Sigmoid colon (tissue), 6 donors: ENCODE measurements at regions not wholly inside any gene's neighbourhood (a gene's known extent, or its start where the extent isn't known, plus 50 kb on each side); places are given as distances from the start of the nearest gene placed in this dataset.

Source experiments
- DNase-seq: peaks from one replicate; pipeline ENCODE4 v3.0.0-alpha.2; 2019
- H3K27ac ChIP-seq, 4 donors: fragments of 200-600 bp; sonication (generic); one replicate each; pipeline ENCODE4 v1.5.1; 2016 to 2019; ENCODE audit warnings: mild to moderate bottlenecking in 1 of 4
- H3K27me3 ChIP-seq, 3 donors: fragments of 200-600 bp; sonication (generic); one replicate each; pipeline ENCODE4 v1.5.1; 2019; ENCODE audit warnings: mild to moderate bottlenecking in 1 of 3
- H3K36me3 ChIP-seq, 4 donors: fragments of 200-600 bp; sonication (generic); one replicate each; pipeline ENCODE4 v1.5.1; 2016 to 2019
- H3K4me1 ChIP-seq, 4 donors: fragments of 200-600 bp; sonication (generic); one replicate each; pipeline ENCODE4 v1.5.1; 2017 to 2019
- H3K4me3 ChIP-seq, 4 donors: fragments of 200-600 bp; sonication (generic); one replicate each; pipeline ENCODE4 v1.5.1; 2017 to 2019; ENCODE audit warnings: mild to moderate bottlenecking in 2 of 4, moderate library complexity in 1 of 4
- H3K9me3 ChIP-seq, 4 donors: fragments of 200-600 bp in 3 of 4; sonication (generic) in 3 of 4; one replicate each; pipeline versions ENCODE4 v1.5.1 to v1.6.1; 2013 to 2019
- EP300 ChIP-seq, 4 donors: sonication (generic); formaldehyde crosslinking; IDR thresholded peaks; one replicate each; pipeline ENCODE4 v1.6.1; 2017; ENCODE audit warnings: antibody characterized with exemption in 4 of 4
- POLR2A ChIP-seq, 2 donors: fragments of 450-650 bp; IDR thresholded peaks; one replicate each; pipeline ENCODE4 v1.6.1; 2016; ENCODE audit warnings: antibody characterized with exemption in 2 of 2, mild to moderate bottlenecking in 2 of 2, moderate library complexity in 2 of 2
- POLR2AphosphoS5 ChIP-seq, 4 donors: sonication (generic); formaldehyde crosslinking; IDR thresholded peaks; one replicate each; pipeline ENCODE4 v1.6.1; 2017; ENCODE audit warnings: antibody characterized with exemption in 4 of 4
- WGBS, 2 donors: extraction: QIAGEN DNeasy Blood & Tissue Kit; methylation state at CpG; one replicate each; pipeline ENCODE4 v1.1.7; 2013; 5-methylcytosine and 5-hydroxymethylcytosine counted together
- intact Hi-C: fragments of 100-400 bp; cut with DNase I; formaldehyde crosslinking; loops from one replicate; pipeline ENCODE4 v1.15.1; 2023
- TF ChIP-seq, protein P1 (sequence below), 4 experiments: fragments of 450-650 bp in 3 of 4; fragments of 200-600 bp in 1 of 4; IDR thresholded peaks; one replicate each; pipeline ENCODE4 v1.5.1; 2016 to 2019; ENCODE audit warnings: antibody characterized with exemption in 4 of 4, mild to moderate bottlenecking in 3 of 4, moderate library complexity in 2 of 4
- donor health status: healthy with polysubstance abuse.
- donor health status: healthy.

DNA sequence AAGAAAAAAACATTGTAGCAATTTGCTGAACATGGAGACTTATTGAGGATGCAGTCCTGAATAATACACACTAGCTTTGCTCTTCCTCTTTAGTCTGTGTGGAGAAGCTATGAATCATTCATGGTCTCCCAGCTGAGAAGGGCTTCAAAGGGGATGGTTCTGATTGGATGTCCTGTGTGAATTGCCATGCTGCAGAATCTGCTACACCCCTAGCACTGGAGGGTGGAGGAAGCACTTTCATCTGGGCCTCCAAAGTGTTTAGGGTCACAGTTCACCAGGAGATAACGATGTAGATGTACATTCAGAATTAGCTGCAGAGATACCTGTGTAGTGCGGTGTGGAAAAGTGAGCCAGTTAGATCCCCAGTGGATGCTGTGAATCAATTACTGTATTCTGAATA is 321.1 kb upstream of the EDNRB start:
- Histone ChIP-seq H3K9me3 (no peaks in the 10 kb centered on the region), H3K27me3 (no peaks in the 10 kb centered on the region), H3K36me3 (no peaks in the 10 kb centered on the region), H3K27ac (no peak overlapping the region), H3K4me1 (no peaks in the 10 kb centered on the region), H3K4me3 (no peak overlapping the region)
- DNase-seq, result no peak
- intact Hi-C loops, result no loop called here
- 48 to 51% methylated on average over 2 of the region's 2 CpGs for WGBS, 2 donors
- no peak for TF ChIP-seq EP300 (IDR thresholded peaks at IDR 0.05)
- TF ChIP-seq, protein P1, sequence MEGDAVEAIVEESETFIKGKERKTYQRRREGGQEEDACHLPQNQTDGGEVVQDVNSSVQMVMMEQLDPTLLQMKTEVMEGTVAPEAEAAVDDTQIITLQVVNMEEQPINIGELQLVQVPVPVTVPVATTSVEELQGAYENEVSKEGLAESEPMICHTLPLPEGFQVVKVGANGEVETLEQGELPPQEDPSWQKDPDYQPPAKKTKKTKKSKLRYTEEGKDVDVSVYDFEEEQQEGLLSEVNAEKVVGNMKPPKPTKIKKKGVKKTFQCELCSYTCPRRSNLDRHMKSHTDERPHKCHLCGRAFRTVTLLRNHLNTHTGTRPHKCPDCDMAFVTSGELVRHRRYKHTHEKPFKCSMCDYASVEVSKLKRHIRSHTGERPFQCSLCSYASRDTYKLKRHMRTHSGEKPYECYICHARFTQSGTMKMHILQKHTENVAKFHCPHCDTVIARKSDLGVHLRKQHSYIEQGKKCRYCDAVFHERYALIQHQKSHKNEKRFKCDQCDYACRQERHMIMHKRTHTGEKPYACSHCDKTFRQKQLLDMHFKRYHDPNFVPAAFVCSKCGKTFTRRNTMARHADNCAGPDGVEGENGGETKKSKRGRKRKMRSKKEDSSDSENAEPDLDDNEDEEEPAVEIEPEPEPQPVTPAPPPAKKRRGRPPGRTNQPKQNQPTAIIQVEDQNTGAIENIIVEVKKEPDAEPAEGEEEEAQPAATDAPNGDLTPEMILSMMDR (IDR thresholded peaks at IDR 0.05), result no peak
- no peak for TF ChIP-seq POLR2A (IDR thresholded peaks at IDR 0.05)
- TF ChIP-seq POLR2AphosphoS5 (IDR thresholded peaks at IDR 0.05), result no peak

DNA sequence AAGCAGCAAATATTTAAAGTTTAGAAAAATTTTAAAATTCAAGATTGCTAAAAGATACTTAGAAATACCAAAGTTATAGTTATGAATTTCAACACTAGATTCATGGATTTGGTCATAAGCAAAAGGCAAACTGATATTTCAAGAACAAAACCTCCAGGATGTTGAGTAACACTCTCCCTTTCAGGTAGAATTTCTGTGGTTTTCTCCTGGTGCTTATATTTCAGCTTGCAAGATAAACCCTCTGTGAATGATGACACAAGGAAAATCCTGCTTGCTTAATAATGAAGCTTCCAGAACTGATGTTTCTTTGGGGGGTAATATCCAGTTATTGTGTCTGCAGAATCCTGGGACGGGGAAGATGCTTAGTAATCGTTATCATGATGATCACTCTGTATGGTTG is 320.3 kb upstream of the EDNRB start:
- H3K4me1 ChIP-seq, result no peaks in the 10 kb centered on the region
- H3K27me3 ChIP-seq, result no peaks in the 10 kb centered on the region
- no peak overlapping the region for H3K4me3 ChIP-seq
- intact Hi-C loops, result no loop called here
- no peaks in the 10 kb centered on the region for H3K9me3 ChIP-seq
- H3K36me3 ChIP-seq, result no peaks in the 10 kb centered on the region
- DNase-seq, result no peak
- 80 to 86% methylated on average over 2 of the region's 2 CpGs for WGBS, 2 donors
- TF ChIP-seq EP300 (IDR thresholded peaks at IDR 0.05), result no peak
- TF ChIP-seq, protein P1 (IDR thresholded peaks at IDR 0.05), result no peak
- no peak for TF ChIP-seq POLR2A (IDR thresholded peaks at IDR 0.05)
- TF ChIP-seq POLR2AphosphoS5 (IDR thresholded peaks at IDR 0.05), result no peak
- H3K27ac ChIP-seq, result no peak overlapping the region

DNA sequence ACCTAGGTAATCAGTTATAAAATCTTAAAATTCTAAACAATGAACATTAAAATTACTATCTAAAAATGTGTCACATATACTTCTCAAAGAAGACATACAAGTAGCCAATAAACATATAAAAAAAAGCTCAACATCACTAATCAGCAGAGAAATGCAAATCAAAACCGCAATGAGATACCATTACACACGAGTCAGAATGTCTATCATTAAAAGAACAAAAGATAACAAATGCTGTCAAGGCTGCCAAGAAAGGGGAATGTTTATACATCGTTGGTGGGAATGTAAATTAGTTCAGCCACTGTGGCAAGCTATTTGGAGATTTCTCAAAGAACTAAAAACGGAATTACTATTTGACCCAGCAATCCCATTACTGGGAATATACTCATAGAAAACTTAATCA is 310.3 kb upstream of the EDNRB start:
- intact Hi-C loops, result no loop called here
- Histone ChIP-seq H3K36me3 (no peaks in the 10 kb centered on the region), H3K4me3 (no peak overlapping the region), H3K27ac (no peak overlapping the region), H3K27me3 (no peaks in the 10 kb centered on the region), H3K4me1 (no peaks in the 10 kb centered on the region), H3K9me3 (no peaks in the 10 kb centered on the region)
- no peak for DNase-seq
- no peak for TF ChIP-seq EP300 (IDR thresholded peaks at IDR 0.05)
- TF ChIP-seq POLR2A (IDR thresholded peaks at IDR 0.05), result no peak
- no peak for TF ChIP-seq POLR2AphosphoS5 (IDR thresholded peaks at IDR 0.05)
- TF ChIP-seq, protein P1 (IDR thresholded peaks at IDR 0.05), result no peak
- 30 to 65% methylated on average over 4 of the region's 4 CpGs for WGBS, 2 donors

DNA sequence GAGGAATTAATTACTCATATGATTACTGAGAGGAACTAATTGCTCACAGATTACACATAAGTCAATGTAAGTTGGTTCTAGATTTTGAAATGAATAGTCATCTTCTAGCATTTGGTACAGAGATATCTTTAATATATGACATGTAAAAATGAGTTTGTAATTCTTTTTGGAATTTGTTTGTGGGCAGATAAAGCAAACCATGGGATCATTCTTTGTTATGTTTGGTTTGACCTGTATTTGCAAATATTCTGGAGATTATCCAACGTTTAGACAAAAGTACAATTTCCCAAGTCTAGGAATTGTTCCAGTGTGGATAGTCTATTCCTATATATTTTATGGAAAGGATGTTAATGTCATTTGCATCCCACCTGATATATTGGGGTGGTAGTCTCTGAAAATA is 309.6 kb upstream of the EDNRB start:
- TF ChIP-seq EP300 (IDR thresholded peaks at IDR 0.05), result no peak
- no peak for TF ChIP-seq POLR2A (IDR thresholded peaks at IDR 0.05)
- TF ChIP-seq, protein P1 (IDR thresholded peaks at IDR 0.05), result no peak
- TF ChIP-seq POLR2AphosphoS5 (IDR thresholded peaks at IDR 0.05), result no peak
- DNase-seq, result no peak
- Histone ChIP-seq H3K9me3 (no peaks in the 10 kb centered on the region), H3K36me3 (no peaks in the 10 kb centered on the region), H3K27me3 (no peaks in the 10 kb centered on the region), H3K27ac (no peak overlapping the region), H3K4me3 (no peak overlapping the region), H3K4me1 (no peaks in the 10 kb centered on the region)
- intact Hi-C loops, result no loop called here
- WGBS, 2 donors, result 55 to 78% methylated on average over 1 of the region's 1 CpG

DNA sequence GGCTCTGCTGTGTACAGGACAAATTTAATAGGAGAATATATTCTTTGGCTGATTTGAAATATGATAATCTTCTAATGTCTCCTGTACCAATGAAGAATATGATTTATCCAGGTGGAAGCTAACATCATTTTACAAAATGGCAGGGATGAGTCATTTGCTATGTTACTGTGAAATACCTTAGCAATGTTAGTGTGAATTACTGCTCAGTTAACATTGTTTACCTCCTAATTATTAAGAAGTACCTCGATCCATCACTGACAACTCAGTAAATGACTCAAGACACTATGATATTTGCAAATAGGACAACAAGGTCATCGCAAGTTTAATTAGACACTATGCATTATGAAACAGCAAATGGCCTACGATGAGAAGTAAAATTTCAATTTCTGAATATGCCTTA is 309.1 kb upstream of the EDNRB start:
- no peak for TF ChIP-seq POLR2A (IDR thresholded peaks at IDR 0.05)
- TF ChIP-seq POLR2AphosphoS5 (IDR thresholded peaks at IDR 0.05), result no peak
- no peak for TF ChIP-seq EP300 (IDR thresholded peaks at IDR 0.05)
- TF ChIP-seq, protein P1 (IDR thresholded peaks at IDR 0.05), result no peak

More for the DNA sequence above, 309.1 kb upstream of the EDNRB start:
- no peaks in the 10 kb centered on the region for H3K36me3 ChIP-seq
- H3K27me3 ChIP-seq, result no peaks in the 10 kb centered on the region
- H3K4me3 ChIP-seq, result no peak overlapping the region
- intact Hi-C loops, result no loop called here
- H3K27ac ChIP-seq, result no peak overlapping the region
- no peaks in the 10 kb centered on the region for H3K4me1 ChIP-seq
- H3K9me3 ChIP-seq, result no peaks in the 10 kb centered on the region
- no peak for DNase-seq
- WGBS, 2 donors, result 80 to 89% methylated on average over 3 of the region's 3 CpGs
